IMR-90 (cell line): ENCODE measurements at regions not wholly inside any gene's neighbourhood (a gene's known extent, or its start where the extent isn't known, plus 50 kb on each side); places are given as distances from the start of the nearest gene placed in this dataset.

Source experiments
- ATAC-seq: fragments of 200-7000 bp; cut with Tn5 transposase; 2 replicates; pipeline ENCODE4 v1.9.1; 2020; ENCODE audit warnings: low read depth, mild to moderate bottlenecking, moderate library complexity
- BruUV-seq: library from RNA; stranded (reverse); fragments of 400-500 nt; replicated peaks from 2 replicates; lab custom pipeline; 2021; lab: Mats Ljungman, UMichigan
- CTCF ChIA-PET: fragments of 300-600 bp; formaldehyde crosslinking; extraction: SDS; loops from one replicate; lab custom pipeline; 2021; ENCODE audit warnings: antibody characterized with exemption; lab: Yijun Ruan, JAX
- POLR2A ChIA-PET: fragments of 300-600 bp; sonication (Branson Sonifier 250); formaldehyde crosslinking; loops from one replicate; lab custom pipeline; 2022; ENCODE audit warnings: antibody characterized with exemption; ENCODE audit not compliant: unreplicated experiment; lab: Charles Lee
- DNase-seq: peaks from one replicate; pipeline ENCODE4 v3.0.0; 2013
- H2AFZ ChIP-seq: replicated peaks from 2 replicates; pipeline ENCODE3; 2013; ENCODE audit warnings: low read length, mild to moderate bottlenecking; ENCODE audit not compliant: poor library complexity
- H2AK5ac ChIP-seq: 2 replicates; pipeline ENCODE4 v1.6.1; 2013; ENCODE audit warnings: low read depth, low read length, inconsistent platforms
- H2AK9ac ChIP-seq: replicated peaks from 2 replicates; pipeline ENCODE3; 2013; ENCODE audit warnings: mild to moderate bottlenecking, low read depth, low read length, moderate library complexity; ENCODE audit not compliant: poor library complexity
- H2BK120ac ChIP-seq: 2 replicates; pipeline ENCODE4 v1.6.1; 2013; ENCODE audit warnings: low read depth, low read length, inconsistent platforms
- H2BK15ac ChIP-seq: 3 replicates; pipeline ENCODE4 v1.6.1; 2013; ENCODE audit warnings: low read depth, low read length, inconsistent platforms
- H2BK20ac ChIP-seq: 2 replicates; pipeline ENCODE4 v1.6.1; 2013; ENCODE audit warnings: low read depth, mild to moderate bottlenecking, inconsistent platforms, low read length, moderate library complexity
- H2BK5ac ChIP-seq: 2 replicates; pipeline ENCODE4 v1.6.1; 2013; ENCODE audit warnings: mild to moderate bottlenecking, low read depth, low read length, inconsistent platforms; ENCODE audit not compliant: poor library complexity, severe bottlenecking
- H3K14ac ChIP-seq: replicated peaks from 2 replicates; pipeline ENCODE4 v1.6.1; 2013; ENCODE audit warnings: low read depth, low read length, inconsistent platforms
- H3K18ac ChIP-seq: 2 replicates; pipeline ENCODE4 v1.6.1; 2013; ENCODE audit warnings: low read depth, low read length, control low read depth
- H3K23ac ChIP-seq: 2 replicates; pipeline ENCODE4 v1.6.1; 2013; ENCODE audit warnings: low read depth, low read length, inconsistent platforms
- H3K27ac ChIP-seq: 2 replicates; pipeline ENCODE4 v1.5.1; 2013; ENCODE audit warnings: mild to moderate bottlenecking, control low read depth, low read length; ENCODE audit not compliant: insufficient read depth
- H3K27me3 ChIP-seq: 2 replicates; pipeline ENCODE4 v1.6.1; 2013; ENCODE audit warnings: low read length; ENCODE audit not compliant: control insufficient read depth, insufficient read depth
- H3K36me3 ChIP-seq: 2 replicates; pipeline ENCODE4 v1.6.1; 2013; ENCODE audit warnings: low read length, mixed read lengths; ENCODE audit not compliant: control insufficient read depth, insufficient read depth
- H3K4ac ChIP-seq: 2 replicates; pipeline ENCODE4 v1.6.1; 2013; ENCODE audit warnings: low read depth, low read length, inconsistent platforms
- H3K4me1 ChIP-seq: 2 replicates; pipeline ENCODE4 v1.6.1; 2013; ENCODE audit warnings: low read length, mixed read lengths; ENCODE audit not compliant: control insufficient read depth, insufficient read depth
- H3K4me2 ChIP-seq: 2 replicates; pipeline ENCODE4 v1.6.1; 2013; ENCODE audit warnings: low read depth, mild to moderate bottlenecking, control low read depth, low read length, moderate library complexity
- H3K4me3 ChIP-seq: 2 replicates; pipeline ENCODE4 v1.5.1; 2013; ENCODE audit warnings: low read depth, mild to moderate bottlenecking, control low read depth, low read length, moderate library complexity; ENCODE audit not compliant: insufficient read depth
- H3K56ac ChIP-seq: 2 replicates; pipeline ENCODE4 v1.6.1; 2013; ENCODE audit warnings: low read length, inconsistent platforms; ENCODE audit not compliant: insufficient read depth; ENCODE audit errors: extremely low read depth
- H3K79me1 ChIP-seq, 2 experiments: 2 replicates each; pipeline ENCODE4 v1.6.1; 2013; ENCODE audit warnings: low read length in 2 of 2, inconsistent platforms in 1 of 2, low read depth in 1 of 2
- H3K9ac ChIP-seq: 2 replicates; pipeline ENCODE4 v1.6.1; 2013; ENCODE audit warnings: low read depth, low read length, control low read depth
- H3K9me1 ChIP-seq: 2 replicates; pipeline ENCODE4 v1.6.1; 2013; ENCODE audit warnings: low read length, inconsistent platforms; ENCODE audit not compliant: insufficient read depth
- H3K9me3 ChIP-seq: 2 replicates; pipeline ENCODE4 v1.6.1; 2013; ENCODE audit warnings: low read length; ENCODE audit not compliant: control insufficient read depth, insufficient read depth
- H4K20me1 ChIP-seq: 2 replicates; pipeline ENCODE4 v1.6.1; 2013; ENCODE audit warnings: low read length, inconsistent platforms; ENCODE audit not compliant: insufficient read depth
- H4K5ac ChIP-seq: 2 replicates; pipeline ENCODE4 v1.6.1; 2013; ENCODE audit warnings: mild to moderate bottlenecking, low read depth, low read length, control low read depth
- H4K8ac ChIP-seq, 2 experiments: 2 replicates each; pipeline ENCODE4 v1.6.1; 2013; ENCODE audit warnings: low read depth in 2 of 2, low read length in 2 of 2, control low read depth in 1 of 2, inconsistent platforms in 1 of 2
- H4K91ac ChIP-seq: 2 replicates; pipeline ENCODE4 v1.6.1; 2013; ENCODE audit warnings: low read depth, low read length, inconsistent platforms; ENCODE audit not compliant: insufficient read depth
- FOS ChIP-seq: fragments of 150-350 bp; IDR thresholded peaks from 2 replicates; pipeline ENCODE4 v1.6.1; 2016; ENCODE audit warnings: low read depth, low read length
- NFE2L2 ChIP-seq: fragments of 150-350 bp; IDR thresholded peaks from 2 replicates; pipeline ENCODE4 v1.6.1; 2016; ENCODE audit warnings: low read depth, mild to moderate bottlenecking, low read length
- whole genome bisulfite sequencing, 2 experiments: methylation state at CpG; one replicate each; pipeline versions ENCODE4 v1.1.5 to v1.1.7; 2013; ENCODE audit warnings: missing lambda C conversion rate in 2 of 2; ENCODE audit not compliant: insufficient read length in 1 of 2; ENCODE audit errors: extremely low coverage in 2 of 2; 5-methylcytosine and 5-hydroxymethylcytosine counted together
- dilution Hi-C: fragments of 300-500 bp; cut with HindIII; formaldehyde crosslinking; loops from one replicate; pipeline ENCODE4 v1.14.3; 2018; ENCODE audit warnings: low sequenced_read_pairs; ENCODE audit not compliant: unreplicated experiment
- in situ Hi-C: fragments of 300-500 bp; cut with MboI; formaldehyde crosslinking; loops from 3 replicates; pipeline ENCODE4 v1.14.3; 2019; ENCODE audit warnings: low sequenced_read_pairs, inconsistent platforms, mixed read lengths
- intact Hi-C: fragments of 100-400 bp; cut with micrococcal nuclease; formaldehyde crosslinking; loops from 2 replicates; pipeline ENCODE4 v1.10.0; 2022
- TF ChIP-seq, protein P1 (sequence below): conservative IDR thresholded peaks from 2 replicates; pipeline ENCODE4 v1.5.1; 2012; ENCODE audit warnings: mild to moderate bottlenecking, low read depth, low read length, improper control_type of control experiment

DNA sequence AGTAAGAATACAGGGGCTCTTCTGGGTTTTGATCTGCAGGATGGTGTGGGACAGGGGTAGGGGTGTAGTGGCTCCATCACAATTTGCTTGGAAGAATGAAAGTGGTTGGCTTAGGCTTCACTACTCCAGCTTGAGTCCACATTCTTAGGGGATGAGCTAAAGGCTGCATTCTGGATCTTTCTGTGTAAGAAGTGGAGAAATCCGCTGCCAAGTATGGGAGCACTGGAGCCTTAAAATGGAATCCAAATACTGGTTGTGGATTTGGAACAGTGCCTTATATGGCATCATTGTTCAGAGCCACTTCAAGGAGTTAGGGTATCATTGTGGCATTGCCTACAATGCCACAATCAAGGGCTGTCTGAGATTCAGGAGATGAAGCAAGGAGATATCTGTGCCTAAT lies 187.1 kb downstream of the LMO4 start:
- Histone ChIP-seq H3K4ac (no peak overlapping the region), H2AK9ac (no peak overlapping the region), H4K20me1 (no peaks in the 10 kb centered on the region), H3K79me1 (no peaks in the 10 kb centered on the region), H2BK20ac (peak overlapping the region; percentile 8; the same call in 1 of the 2 replicates), H3K9me1 (no peaks in the 10 kb centered on the region; the same call in 1 of the 2 replicates), H4K91ac (0 out of 2 replicates have a peak overlapping the region, but pooled peaks have one; percentile 39), H2AFZ (no peak overlapping the region), H3K14ac (no peak overlapping the region), H3K23ac (no peak overlapping the region), H3K4me2 (no peak overlapping the region), H3K4me1 (peaks cover 9% of the 10 kb centered on the region), H2BK15ac (0 out of 3 replicates have a peak overlapping the region, but pooled peaks have one; percentile 11), H2BK5ac (no peak overlapping the region), H3K9ac (no peak overlapping the region), H3K27ac (no peak overlapping the region), H4K8ac (no peak overlapping the region), H3K36me3 (no peaks in the 10 kb centered on the region), H3K56ac (no peak overlapping the region), H3K4me3 (no peak overlapping the region), H2BK120ac (no peak overlapping the region), H2AK5ac (no peak overlapping the region), H3K9me3 (no peaks in the 10 kb centered on the region), H3K18ac (peak overlapping the region; percentile 11), H3K27me3 (no peaks in the 10 kb centered on the region; the same call in 1 of the 2 replicates), H4K5ac (no peak overlapping the region)
- dilution Hi-C loops, result no loop called here
- ChIA-PET CTCF (no interaction called here), POLR2A (no interaction called here)
- intact Hi-C loops, result loop anchor here (10.0 kb wide), 1 partner anchor 439 kb away; no protein-coding TSS in a partner anchor
- no CpG with 5 or more reads among the region's 1 CpG for WGBS, 2 experiments
- peak; percentile 46 for ATAC-seq
- in situ Hi-C loops, result no loop called here
- TF ChIP-seq NFE2L2 (no peak), FOS (no peak)
- TF ChIP-seq, protein P1, sequence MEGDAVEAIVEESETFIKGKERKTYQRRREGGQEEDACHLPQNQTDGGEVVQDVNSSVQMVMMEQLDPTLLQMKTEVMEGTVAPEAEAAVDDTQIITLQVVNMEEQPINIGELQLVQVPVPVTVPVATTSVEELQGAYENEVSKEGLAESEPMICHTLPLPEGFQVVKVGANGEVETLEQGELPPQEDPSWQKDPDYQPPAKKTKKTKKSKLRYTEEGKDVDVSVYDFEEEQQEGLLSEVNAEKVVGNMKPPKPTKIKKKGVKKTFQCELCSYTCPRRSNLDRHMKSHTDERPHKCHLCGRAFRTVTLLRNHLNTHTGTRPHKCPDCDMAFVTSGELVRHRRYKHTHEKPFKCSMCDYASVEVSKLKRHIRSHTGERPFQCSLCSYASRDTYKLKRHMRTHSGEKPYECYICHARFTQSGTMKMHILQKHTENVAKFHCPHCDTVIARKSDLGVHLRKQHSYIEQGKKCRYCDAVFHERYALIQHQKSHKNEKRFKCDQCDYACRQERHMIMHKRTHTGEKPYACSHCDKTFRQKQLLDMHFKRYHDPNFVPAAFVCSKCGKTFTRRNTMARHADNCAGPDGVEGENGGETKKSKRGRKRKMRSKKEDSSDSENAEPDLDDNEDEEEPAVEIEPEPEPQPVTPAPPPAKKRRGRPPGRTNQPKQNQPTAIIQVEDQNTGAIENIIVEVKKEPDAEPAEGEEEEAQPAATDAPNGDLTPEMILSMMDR, result no peak
- peak; percentile 65 for DNase-seq
- no TSS peak for BruUV-seq
